ENCODE measurements at regions not wholly inside any gene's neighbourhood (a gene's known extent, or its start where the extent isn't known, plus 50 kb on each side); places are given as distances from the start of the nearest gene placed in this dataset.
"Not testable (repeated sequence)": the region's sequence is repeated elsewhere in the genome, so short reads cannot be mapped to it uniquely, and the experiment has no call there.

DNA sequence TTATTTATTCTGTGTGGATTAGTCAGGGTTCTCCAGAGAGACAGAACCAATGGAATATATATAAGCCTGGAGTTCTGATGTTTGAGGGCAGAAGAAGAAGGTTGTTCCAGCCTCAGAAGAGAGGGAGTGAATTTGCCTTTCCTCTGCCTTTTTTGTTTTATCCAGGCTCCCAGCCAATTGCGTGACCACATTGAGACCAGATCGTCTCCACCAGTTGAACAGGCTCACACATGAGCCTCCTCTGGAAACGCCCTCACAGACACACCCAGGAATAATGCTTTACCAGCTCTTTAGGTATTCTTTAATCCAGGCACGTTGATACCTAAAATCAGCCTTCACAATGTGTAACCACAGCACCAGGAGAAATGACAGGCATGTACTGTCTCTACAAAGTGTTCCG lies 923.1 kb downstream of the TBL1XR1 start:
- no peaks in the 10 kb centered on the region for H3K36me3 ChIP-seq (ENCODE audit: control insufficient read depth, insufficient read depth, low read length)
- H3K4me3 ChIP-seq (ENCODE audit: low read depth, low read length): no peak overlapping the region
- no peak for DNase-seq (ENCODE audit: low read depth)
- no peaks in the 10 kb centered on the region for H3K27me3 ChIP-seq (ENCODE audit: control insufficient read depth, insufficient read depth, low read length)
- TF ChIP-seq, protein P1, sequence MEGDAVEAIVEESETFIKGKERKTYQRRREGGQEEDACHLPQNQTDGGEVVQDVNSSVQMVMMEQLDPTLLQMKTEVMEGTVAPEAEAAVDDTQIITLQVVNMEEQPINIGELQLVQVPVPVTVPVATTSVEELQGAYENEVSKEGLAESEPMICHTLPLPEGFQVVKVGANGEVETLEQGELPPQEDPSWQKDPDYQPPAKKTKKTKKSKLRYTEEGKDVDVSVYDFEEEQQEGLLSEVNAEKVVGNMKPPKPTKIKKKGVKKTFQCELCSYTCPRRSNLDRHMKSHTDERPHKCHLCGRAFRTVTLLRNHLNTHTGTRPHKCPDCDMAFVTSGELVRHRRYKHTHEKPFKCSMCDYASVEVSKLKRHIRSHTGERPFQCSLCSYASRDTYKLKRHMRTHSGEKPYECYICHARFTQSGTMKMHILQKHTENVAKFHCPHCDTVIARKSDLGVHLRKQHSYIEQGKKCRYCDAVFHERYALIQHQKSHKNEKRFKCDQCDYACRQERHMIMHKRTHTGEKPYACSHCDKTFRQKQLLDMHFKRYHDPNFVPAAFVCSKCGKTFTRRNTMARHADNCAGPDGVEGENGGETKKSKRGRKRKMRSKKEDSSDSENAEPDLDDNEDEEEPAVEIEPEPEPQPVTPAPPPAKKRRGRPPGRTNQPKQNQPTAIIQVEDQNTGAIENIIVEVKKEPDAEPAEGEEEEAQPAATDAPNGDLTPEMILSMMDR (IDR thresholded peaks at IDR 0.05; ENCODE audit: insufficient read depth, low read length, poor library complexity, severe bottlenecking): no peak

- TF ChIP-seq, protein P1 (IDR thresholded peaks at IDR 0.05; ENCODE audit: insufficient read depth, low read length, poor library complexity, severe bottlenecking): no peak
- Histone ChIP-seq H3K36me3 (ENCODE audit: control insufficient read depth, insufficient read depth, low read length) (no peaks in the 10 kb centered on the region), H3K27me3 (ENCODE audit: control insufficient read depth, insufficient read depth, low read length) (no peaks in the 10 kb centered on the region), H3K4me3 (ENCODE audit: low read depth, low read length) (no peak overlapping the region)
- no peak for DNase-seq (ENCODE audit: low read depth)
These were observed 935.2 kb downstream of the TBL1XR1 start for GRCh38 chr3:176262071-176262470.

DNA sequence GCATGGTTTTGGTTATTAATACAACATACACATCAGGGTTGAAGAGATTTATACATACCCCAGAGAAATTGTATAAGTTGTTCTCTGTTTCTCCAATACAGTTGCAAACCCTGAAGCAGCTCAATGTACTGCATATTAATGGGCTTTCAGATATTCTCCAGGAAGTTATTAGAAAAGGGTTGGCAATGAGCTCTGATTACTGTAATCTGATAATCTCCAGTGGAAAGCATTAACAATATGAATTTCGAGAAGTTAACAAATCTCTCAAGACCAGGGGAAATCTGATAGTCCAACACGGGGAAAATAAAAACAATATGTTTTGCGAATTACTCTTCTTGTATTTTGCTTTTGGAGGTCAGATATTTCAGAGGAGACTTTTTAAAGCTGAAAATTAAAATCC lies 950.1 kb downstream of the TBL1XR1 start:
- TF ChIP-seq, protein P1 (IDR thresholded peaks at IDR 0.05; ENCODE audit: insufficient read depth, low read length, poor library complexity, severe bottlenecking): no peak
- no peaks in the 10 kb centered on the region for H3K36me3 ChIP-seq (ENCODE audit: control insufficient read depth, insufficient read depth, low read length)
- no peak for DNase-seq (ENCODE audit: low read depth)
- H3K27me3 ChIP-seq (ENCODE audit: control insufficient read depth, insufficient read depth, low read length): no peaks in the 10 kb centered on the region
- no peak overlapping the region for H3K4me3 ChIP-seq (ENCODE audit: low read depth, low read length)

GRCh38 chr3:176219970-176220369 lies 977.3 kb downstream of the TBL1XR1 start:
- Histone ChIP-seq H3K27me3 (ENCODE audit: control insufficient read depth, insufficient read depth, low read length) (no peaks in the 10 kb centered on the region), H3K4me3 (ENCODE audit: low read depth, low read length) (no peak overlapping the region), H3K36me3 (ENCODE audit: control insufficient read depth, insufficient read depth, low read length) (no peaks in the 10 kb centered on the region)
- TF ChIP-seq, protein P1 (IDR thresholded peaks at IDR 0.05; ENCODE audit: insufficient read depth, low read length, poor library complexity, severe bottlenecking): no peak
- no peak for DNase-seq (ENCODE audit: low read depth)

DNA sequence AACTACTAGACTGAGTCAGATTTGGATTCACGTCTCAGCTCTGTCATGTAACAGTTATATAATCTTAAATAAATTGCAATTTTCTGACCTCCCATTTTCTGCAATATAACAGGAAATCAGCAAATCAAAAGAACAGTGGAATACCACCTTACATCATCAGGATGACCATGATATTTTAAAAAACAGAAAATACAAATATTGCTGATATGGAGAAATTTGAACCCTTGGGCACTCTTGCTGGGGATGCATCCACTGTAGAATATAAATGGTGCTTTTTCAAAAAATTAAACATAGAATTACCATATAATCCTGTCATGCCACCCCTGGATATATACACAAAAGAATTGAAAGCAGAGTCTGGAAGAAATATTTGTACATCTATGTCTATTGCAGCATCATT lies 982.5 kb downstream of the TBL1XR1 start:
- Histone ChIP-seq H3K36me3 (ENCODE audit: control insufficient read depth, insufficient read depth, low read length) (no peaks in the 10 kb centered on the region), H3K27me3 (ENCODE audit: control insufficient read depth, insufficient read depth, low read length) (no peaks in the 10 kb centered on the region), H3K4me3 (ENCODE audit: low read depth, low read length) (no peak overlapping the region)
- DNase-seq (ENCODE audit: low read depth): no peak
- TF ChIP-seq, protein P1 (IDR thresholded peaks at IDR 0.05; ENCODE audit: insufficient read depth, low read length, poor library complexity, severe bottlenecking): no peak

- H3K4me3 ChIP-seq (ENCODE audit: low read depth, low read length); H3K27me3 ChIP-seq (ENCODE audit: control insufficient read depth, insufficient read depth, low read length): not testable (repeated sequence)
These were observed 984.0 kb downstream of the TBL1XR1 start for GRCh38 chr3:176213314-176213713.

More at GRCh38 chr3:176213314-176213713, 984.0 kb downstream of the TBL1XR1 start:
- not testable (repeated sequence) for DNase-seq (ENCODE audit: low read depth); H3K36me3 ChIP-seq (ENCODE audit: control insufficient read depth, insufficient read depth, low read length)

Measured in kidney epithelial cell (primary cell).